ENCODE measurements at regions not wholly inside any gene's neighbourhood (a gene's known extent, or its start where the extent isn't known, plus 50 kb on each side); places are given as distances from the start of the nearest gene placed in this dataset.
"Not testable (repeated sequence)": the region's sequence is repeated elsewhere in the genome, so short reads cannot be mapped to it uniquely, and the experiment has no call there.

GRCh38 chr7:26937939-26938623 is 73.7 kb upstream of the SKAP2 start:
- H3K27ac ChIP-seq: no peak overlapping the region
- no peak overlapping the region for H3K4me2 ChIP-seq (ENCODE audit: low read length)
- H3K4me1 ChIP-seq: no peaks in the 10 kb centered on the region
- no peak for TF ChIP-seq CTCF (IDR thresholded peaks at IDR 0.05)
- H3K4me3 ChIP-seq (ENCODE audit: low read depth, low read length): no peak overlapping the region
- no peaks in the 10 kb centered on the region for H3K9me3 ChIP-seq (ENCODE audit: control insufficient read depth, low read length)
- H3K36me3 ChIP-seq (ENCODE audit: control insufficient read depth, insufficient read depth, low read length): no peaks in the 10 kb centered on the region
- no peak overlapping the region for H2AFZ ChIP-seq
- no peaks in the 10 kb centered on the region for H3K79me2 ChIP-seq
- H3K9ac ChIP-seq: no peak overlapping the region
- no peaks in the 10 kb centered on the region for H3K27me3 ChIP-seq (ENCODE audit: control insufficient read depth, insufficient read depth, low read length)

- Histone ChIP-seq H2AFZ (no peak overlapping the region), H3K9me3 (ENCODE audit: control insufficient read depth, low read length) (no peaks in the 10 kb centered on the region), H3K36me3 (ENCODE audit: control insufficient read depth, insufficient read depth, low read length) (no peaks in the 10 kb centered on the region), H3K27ac (no peak overlapping the region), H3K27me3 (ENCODE audit: control insufficient read depth, insufficient read depth, low read length) (no peaks in the 10 kb centered on the region), H3K4me1 (no peaks in the 10 kb centered on the region), H3K4me2 (ENCODE audit: low read length) (no peak overlapping the region), H3K79me2 (no peaks in the 10 kb centered on the region), H3K9ac (no peak overlapping the region), H3K4me3 (ENCODE audit: low read depth, low read length) (no peak overlapping the region)
- TF ChIP-seq CTCF (IDR thresholded peaks at IDR 0.05): no peak
These were observed 72.9 kb upstream of the SKAP2 start for GRCh38 chr7:26937306-26937705.

GRCh38 chr7:26932616-26933015 is 68.2 kb upstream of the SKAP2 start:
- not testable (repeated sequence) for H3K4me3 ChIP-seq (ENCODE audit: low read depth, low read length); H3K79me2 ChIP-seq; H3K4me1 ChIP-seq; H3K4me2 ChIP-seq (ENCODE audit: low read length); H3K9ac ChIP-seq; H2AFZ ChIP-seq; H3K36me3 ChIP-seq (ENCODE audit: control insufficient read depth, insufficient read depth, low read length); H3K9me3 ChIP-seq (ENCODE audit: control insufficient read depth, low read length); H3K27ac ChIP-seq; H3K27me3 ChIP-seq (ENCODE audit: control insufficient read depth, insufficient read depth, low read length)

- Histone ChIP-seq H3K36me3 (ENCODE audit: control insufficient read depth, insufficient read depth, low read length) (no peaks in the 10 kb centered on the region), H3K9ac (no peak overlapping the region), H3K4me1 (no peaks in the 10 kb centered on the region), H3K27ac (no peak overlapping the region), H3K9me3 (ENCODE audit: control insufficient read depth, low read length) (no peaks in the 10 kb centered on the region), H3K4me2 (ENCODE audit: low read length) (no peak overlapping the region), H3K4me3 (ENCODE audit: low read depth, low read length) (no peak overlapping the region), H3K79me2 (no peaks in the 10 kb centered on the region), H3K27me3 (ENCODE audit: control insufficient read depth, insufficient read depth, low read length) (no peaks in the 10 kb centered on the region), H2AFZ (no peak overlapping the region)
- no peak for TF ChIP-seq CTCF (IDR thresholded peaks at IDR 0.05)
These were observed 66.5 kb upstream of the SKAP2 start for GRCh38 chr7:26930845-26931244.

GRCh38 chr7:26930201-26930600 is 65.8 kb upstream of the SKAP2 start:
- Histone ChIP-seq H3K27ac (no peak overlapping the region), H3K4me1 (no peaks in the 10 kb centered on the region), H3K4me3 (ENCODE audit: low read depth, low read length) (no peak overlapping the region)

More at GRCh38 chr7:26930201-26930600, 65.8 kb upstream of the SKAP2 start:
- no peaks in the 10 kb centered on the region for H3K36me3 ChIP-seq (ENCODE audit: control insufficient read depth, insufficient read depth, low read length)
- no peak overlapping the region for H3K9ac ChIP-seq
- H3K27me3 ChIP-seq (ENCODE audit: control insufficient read depth, insufficient read depth, low read length): no peaks in the 10 kb centered on the region
- TF ChIP-seq CTCF (IDR thresholded peaks at IDR 0.05): no peak
- no peaks in the 10 kb centered on the region for H3K79me2 ChIP-seq
- H3K9me3 ChIP-seq (ENCODE audit: control insufficient read depth, low read length): no peaks in the 10 kb centered on the region
- no peak overlapping the region for H2AFZ ChIP-seq
- no peak overlapping the region for H3K4me2 ChIP-seq (ENCODE audit: low read length)

Data from parathyroid adenoma (tissue), 2 donors.